Activated CD4-positive, alpha-beta memory T cell treated with anti-CD3 and anti-CD28 coated beads, Interleukin-2, amount 10 ng/mL, durations not matched to agents 7 days and 5 days (primary cell): ENCODE measurements at regions not wholly inside any gene's neighbourhood (a gene's known extent, or its start where the extent isn't known, plus 50 kb on each side); places are given as distances from the start of the nearest gene placed in this dataset.

ENCODE experiments used
- CTCF ChIA-PET: fragments of 350-600 bp; sonication (Branson Sonifier 250); formaldehyde crosslinking; loops from one replicate; lab custom pipeline; 2021; ENCODE audit warnings: antibody characterized with exemption, inconsistent platforms; lab: Charles Lee
- POLR2A ChIA-PET: fragments of 350-600 bp; sonication (Branson Sonifier 250); formaldehyde crosslinking; loops from one replicate; lab custom pipeline; 2021; ENCODE audit warnings: antibody characterized with exemption; lab: Charles Lee
- DNase-seq: peaks from one replicate; pipeline ENCODE4 v3.0.0-alpha.2; 2020
- H3K27ac Mint-ChIP-seq: one replicate; pipeline ENCODE4 v1.8.0; 2021; ENCODE audit warnings: mild to moderate bottlenecking, mixed read lengths
- H3K27me3 Mint-ChIP-seq: one replicate; pipeline ENCODE4 v1.8.0; 2021; ENCODE audit warnings: mixed read lengths
- H3K36me3 Mint-ChIP-seq: one replicate; pipeline ENCODE4 v1.8.0; 2021; ENCODE audit warnings: low read depth, mixed read lengths
- H3K4me1 Mint-ChIP-seq: one replicate; pipeline ENCODE4 v1.8.0; 2021; ENCODE audit warnings: mixed read lengths
- H3K4me3 Mint-ChIP-seq: one replicate; pipeline ENCODE4 v1.8.0; 2021; ENCODE audit warnings: mild to moderate bottlenecking, mixed read lengths
- H3K9me3 Mint-ChIP-seq: one replicate; pipeline ENCODE4 v1.8.0; 2021; ENCODE audit warnings: mixed read lengths

- ChIA-PET CTCF (no interaction called here), POLR2A (no interaction called here)
- DNase-seq, result no peak
- Mint-ChIP-seq H3K27ac (no peak overlapping the region), H3K4me1 (no peaks in the 10 kb centered on the region), H3K9me3 (peaks cover 2% of the 10 kb centered on the region), H3K36me3 (no peaks in the 10 kb centered on the region), H3K4me3 (no peak overlapping the region), H3K27me3 (no peaks in the 10 kb centered on the region)
Observed at GRCh38 chr1:72579629-72580028, 297.3 kb upstream of the NEGR1 start.

- H3K36me3 Mint-ChIP-seq, result no peaks in the 10 kb centered on the region
- CTCF ChIA-PET, result no interaction called here
- H3K27me3 Mint-ChIP-seq, result no peaks in the 10 kb centered on the region
Observed at GRCh38 chr1:72570815-72571214, 288.5 kb upstream of the NEGR1 start.

GRCh38 chr1:72568113-72568512 lies 285.8 kb upstream of the NEGR1 start:
- H3K27ac Mint-ChIP-seq, result no peak overlapping the region
- no peak overlapping the region for H3K4me3 Mint-ChIP-seq
- ChIA-PET CTCF (no interaction called here), POLR2A (no interaction called here)
- peaks cover 3% of the 10 kb centered on the region for H3K9me3 Mint-ChIP-seq
- DNase-seq, result no peak
- no peaks in the 10 kb centered on the region for H3K4me1 Mint-ChIP-seq
- H3K36me3 Mint-ChIP-seq, result no peaks in the 10 kb centered on the region
- H3K27me3 Mint-ChIP-seq, result no peaks in the 10 kb centered on the region

More at GRCh38 chr1:72570815-72571214, 288.5 kb upstream of the NEGR1 start:
- POLR2A ChIA-PET, result interaction anchor here (0.6 kb wide), 1 partner anchor 144 kb away, joined by 3 read pairs; no protein-coding TSS in a partner anchor
- H3K4me1 Mint-ChIP-seq, result no peaks in the 10 kb centered on the region
- H3K4me3 Mint-ChIP-seq, result no peak overlapping the region
- H3K9me3 Mint-ChIP-seq, result peaks cover 5% of the 10 kb centered on the region
- no peak for DNase-seq
- H3K27ac Mint-ChIP-seq, result no peak overlapping the region

GRCh38 chr1:72567521-72567920 lies 285.2 kb upstream of the NEGR1 start:
- POLR2A ChIA-PET, result no interaction called here
- H3K27me3 Mint-ChIP-seq, result no peaks in the 10 kb centered on the region
- H3K4me3 Mint-ChIP-seq, result no peak overlapping the region
- no peak for DNase-seq
- no peak overlapping the region for H3K27ac Mint-ChIP-seq
- CTCF ChIA-PET, result no interaction called here
- no peaks in the 10 kb centered on the region for H3K4me1 Mint-ChIP-seq
- H3K9me3 Mint-ChIP-seq, result peaks cover 3% of the 10 kb centered on the region
- no peaks in the 10 kb centered on the region for H3K36me3 Mint-ChIP-seq

GRCh38 chr1:72564749-72565148 lies 282.4 kb upstream of the NEGR1 start:
- ChIA-PET CTCF (no interaction called here), POLR2A (no interaction called here)
- no peak overlapping the region for H3K27ac Mint-ChIP-seq
- no peak for DNase-seq
- no peak overlapping the region for H3K4me3 Mint-ChIP-seq
- H3K4me1 Mint-ChIP-seq, result no peaks in the 10 kb centered on the region
- H3K27me3 Mint-ChIP-seq, result no peaks in the 10 kb centered on the region
- peaks cover 4% of the 10 kb centered on the region for H3K9me3 Mint-ChIP-seq
- H3K36me3 Mint-ChIP-seq, result no peaks in the 10 kb centered on the region

- ChIA-PET CTCF (no interaction called here), POLR2A (no interaction called here)
- no peaks in the 10 kb centered on the region for H3K36me3 Mint-ChIP-seq
- peaks cover 4% of the 10 kb centered on the region for H3K9me3 Mint-ChIP-seq
- no peak overlapping the region for H3K4me3 Mint-ChIP-seq
- H3K27me3 Mint-ChIP-seq, result no peaks in the 10 kb centered on the region
- no peak for DNase-seq
- H3K27ac Mint-ChIP-seq, result no peak overlapping the region
- no peaks in the 10 kb centered on the region for H3K4me1 Mint-ChIP-seq
Observed at GRCh38 chr1:72557446-72558049, 275.2 kb upstream of the NEGR1 start.

- Mint-ChIP-seq H3K27me3 (no peaks in the 10 kb centered on the region), H3K4me3 (no peak overlapping the region), H3K4me1 (no peaks in the 10 kb centered on the region), H3K9me3 (no peaks in the 10 kb centered on the region), H3K27ac (no peak overlapping the region), H3K36me3 (no peaks in the 10 kb centered on the region)
- POLR2A ChIA-PET, result no interaction called here
- CTCF ChIA-PET, result no interaction called here
- DNase-seq, result no peak
Observed at GRCh38 chr1:72547412-72547811, 265.1 kb upstream of the NEGR1 start.

- no peaks in the 10 kb centered on the region for H3K4me1 Mint-ChIP-seq
- H3K4me3 Mint-ChIP-seq, result no peak overlapping the region
- H3K27ac Mint-ChIP-seq, result no peak overlapping the region
- H3K36me3 Mint-ChIP-seq, result no peaks in the 10 kb centered on the region
- no peak for DNase-seq
- ChIA-PET POLR2A (no interaction called here), CTCF (no interaction called here)
- no peaks in the 10 kb centered on the region for H3K27me3 Mint-ChIP-seq
- H3K9me3 Mint-ChIP-seq, result peaks cover 4% of the 10 kb centered on the region
Observed at GRCh38 chr1:72540674-72541073, 258.3 kb upstream of the NEGR1 start.

- ChIA-PET CTCF (no interaction called here), POLR2A (no interaction called here)
- Mint-ChIP-seq H3K27me3 (no peaks in the 10 kb centered on the region), H3K4me1 (no peaks in the 10 kb centered on the region), H3K4me3 (no peak overlapping the region), H3K36me3 (no peaks in the 10 kb centered on the region), H3K27ac (no peak overlapping the region), H3K9me3 (peaks cover 7% of the 10 kb centered on the region)
- DNase-seq, result no peak
Observed at GRCh38 chr1:72535470-72535869, 253.1 kb upstream of the NEGR1 start.

- POLR2A ChIA-PET, result no interaction called here
- CTCF ChIA-PET, result no interaction called here
- no peaks in the 10 kb centered on the region for H3K36me3 Mint-ChIP-seq
- peaks cover 4% of the 10 kb centered on the region for H3K9me3 Mint-ChIP-seq
- no peaks in the 10 kb centered on the region for H3K27me3 Mint-ChIP-seq
- no peak overlapping the region for H3K27ac Mint-ChIP-seq
- no peak for DNase-seq
- H3K4me1 Mint-ChIP-seq, result no peaks in the 10 kb centered on the region
- no peak overlapping the region for H3K4me3 Mint-ChIP-seq
Observed at GRCh38 chr1:72530646-72531045, 248.3 kb upstream of the NEGR1 start.

GRCh38 chr1:72526926-72527325 lies 244.6 kb upstream of the NEGR1 start:
- DNase-seq, result no peak
- no peaks in the 10 kb centered on the region for H3K36me3 Mint-ChIP-seq
- ChIA-PET CTCF (no interaction called here), POLR2A (no interaction called here)
- H3K4me1 Mint-ChIP-seq, result no peaks in the 10 kb centered on the region
- H3K27me3 Mint-ChIP-seq, result no peaks in the 10 kb centered on the region
- H3K4me3 Mint-ChIP-seq, result no peak overlapping the region
- H3K27ac Mint-ChIP-seq, result no peak overlapping the region
- no peaks in the 10 kb centered on the region for H3K9me3 Mint-ChIP-seq

- H3K4me1 Mint-ChIP-seq, result no peaks in the 10 kb centered on the region
- peaks cover 4% of the 10 kb centered on the region for H3K9me3 Mint-ChIP-seq
- POLR2A ChIA-PET, result no interaction called here
- H3K4me3 Mint-ChIP-seq, result no peak overlapping the region
- no peak for DNase-seq
- CTCF ChIA-PET, result no interaction called here
- no peak overlapping the region for H3K27ac Mint-ChIP-seq
- no peaks in the 10 kb centered on the region for H3K36me3 Mint-ChIP-seq
- H3K27me3 Mint-ChIP-seq, result no peaks in the 10 kb centered on the region
Observed at GRCh38 chr1:72524021-72524420, 241.7 kb upstream of the NEGR1 start.

GRCh38 chr1:72521659-72522058 lies 239.3 kb upstream of the NEGR1 start:
- no peaks in the 10 kb centered on the region for H3K27me3 Mint-ChIP-seq
- DNase-seq, result no peak
- H3K36me3 Mint-ChIP-seq, result no peaks in the 10 kb centered on the region
- H3K9me3 Mint-ChIP-seq, result peaks cover 4% of the 10 kb centered on the region
- no peaks in the 10 kb centered on the region for H3K4me1 Mint-ChIP-seq
- H3K27ac Mint-ChIP-seq, result no peak overlapping the region
- ChIA-PET POLR2A (no interaction called here), CTCF (no interaction called here)
- H3K4me3 Mint-ChIP-seq, result no peak overlapping the region

GRCh38 chr1:72516826-72517225 lies 234.5 kb upstream of the NEGR1 start:
- Mint-ChIP-seq H3K4me1 (no peaks in the 10 kb centered on the region), H3K4me3 (no peak overlapping the region), H3K36me3 (no peaks in the 10 kb centered on the region), H3K9me3 (peaks cover 9% of the 10 kb centered on the region), H3K27ac (no peak overlapping the region), H3K27me3 (no peaks in the 10 kb centered on the region)
- ChIA-PET POLR2A (no interaction called here), CTCF (no interaction called here)
- no peak for DNase-seq
